ENCODE measurements at regions not wholly inside any gene's neighbourhood (a gene's known extent, or its start where the extent isn't known, plus 50 kb on each side); places are given as distances from the start of the nearest gene placed in this dataset.
A peak's percentile ranks its signal among the peaks of the same experiment; 100 is the strongest.
"Not testable (repeated sequence)": the region's sequence is repeated elsewhere in the genome, so short reads cannot be mapped to it uniquely, and the experiment has no call there.

GRCh38 chr2:95695613-95696012, 103.8 kb downstream of the TRIM43 start:
- H3K9me3 ChIP-seq = no peaks in the 10 kb centered on the region
- DNase-seq = no peak
- ATAC-seq = no peak
- H3K36me3 ChIP-seq = no peaks in the 10 kb centered on the region
- no peaks in the 10 kb centered on the region for H3K27me3 ChIP-seq
- TF ChIP-seq CTCF (IDR thresholded peaks at IDR 0.05) = no peak
- no peaks in the 10 kb centered on the region for H3K4me1 ChIP-seq
- H3K27ac ChIP-seq = no peak overlapping the region
- intact Hi-C loops (cut with DNase I) = no loop called here
- H3K4me3 ChIP-seq = no peak overlapping the region

- DNase-seq (no peak), ATAC-seq (no peak)
- Histone ChIP-seq H3K9me3 (no peaks in the 10 kb centered on the region), H3K4me1 (no peaks in the 10 kb centered on the region), H3K27me3 (no peaks in the 10 kb centered on the region), H3K27ac (no peak overlapping the region), H3K36me3 (no peaks in the 10 kb centered on the region), H3K4me3 (no peak overlapping the region)
- TF ChIP-seq CTCF (IDR thresholded peaks at IDR 0.05) = no peak
- intact Hi-C loops (cut with DNase I) = no loop called here
Observed at GRCh38 chr2:95698146-95698545, 106.3 kb downstream of the TRIM43 start.

DNA sequence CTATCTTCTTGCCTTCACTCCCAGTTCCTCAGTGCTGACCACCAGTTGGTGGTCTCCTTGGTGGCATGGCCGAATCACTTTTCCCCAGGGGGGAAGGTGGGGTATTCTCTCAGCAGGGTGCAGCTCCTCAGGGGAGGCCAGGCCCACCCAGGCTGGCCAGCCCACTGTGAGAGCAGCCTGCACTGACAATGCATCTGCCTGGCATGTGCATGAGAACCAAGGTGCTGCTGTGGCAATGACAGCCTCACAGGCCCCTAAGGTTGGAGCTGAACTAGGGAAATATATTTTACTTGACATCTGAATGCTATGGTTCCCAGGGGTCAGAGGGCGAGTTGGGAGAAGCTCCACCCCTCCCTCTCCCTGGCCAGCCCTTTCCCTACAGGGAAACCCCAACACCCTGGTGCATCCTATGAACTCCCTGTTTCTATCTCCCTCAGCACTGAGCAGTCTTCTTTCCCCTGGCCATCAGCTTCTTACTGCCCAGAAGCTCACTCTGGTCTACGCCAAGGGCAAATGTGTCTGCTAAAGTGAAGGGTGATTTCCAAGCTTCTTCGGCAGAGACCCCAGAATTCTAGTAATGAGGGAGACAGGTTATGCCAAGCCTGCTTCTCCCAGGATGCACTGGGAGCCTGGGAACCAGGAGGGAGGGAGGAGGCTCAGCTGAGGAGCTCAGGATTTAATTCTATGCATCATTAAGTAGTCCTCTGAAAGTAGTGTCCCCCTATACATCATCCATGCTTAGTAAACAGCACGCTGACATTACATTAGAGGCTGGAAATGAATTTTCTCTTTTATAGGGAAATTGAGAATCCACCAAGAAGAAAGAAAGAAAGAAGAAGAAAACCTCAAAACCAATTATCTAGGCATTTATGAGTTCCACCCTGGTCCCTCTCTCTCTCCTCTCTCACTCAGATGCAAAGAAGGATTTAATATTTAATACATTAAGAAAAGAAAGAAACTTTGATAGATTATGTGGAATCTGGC, 107.7 kb downstream of the TRIM43 start:
- H3K27me3 ChIP-seq; H3K27ac ChIP-seq; H3K9me3 ChIP-seq; intact Hi-C loops (cut with DNase I); ATAC-seq; H3K4me1 ChIP-seq; DNase-seq; H3K4me3 ChIP-seq; H3K36me3 ChIP-seq: not testable (repeated sequence)

DNA sequence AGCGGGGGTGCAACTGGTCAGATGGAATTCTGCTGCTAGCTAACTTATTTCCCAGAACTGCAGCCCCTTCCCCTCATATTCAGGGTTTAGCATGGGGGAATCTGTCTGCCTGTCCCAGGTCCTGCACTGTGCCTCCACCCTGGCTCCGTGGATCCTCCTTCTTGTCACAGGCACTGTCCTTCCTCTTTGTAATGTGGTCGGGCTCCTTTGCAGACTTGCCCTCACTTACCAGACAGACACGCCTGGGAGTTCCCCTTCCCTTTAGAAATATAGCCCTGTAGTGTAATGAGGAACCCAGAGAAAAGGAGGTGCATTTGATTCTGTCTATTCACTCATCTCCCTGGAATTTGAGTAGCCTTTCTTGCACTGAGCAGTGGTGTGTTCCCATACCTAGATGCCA, 108.7 kb downstream of the TRIM43 start:
- DNase-seq = no peak
- Histone ChIP-seq H3K4me3 (no peak overlapping the region), H3K27ac (no peak overlapping the region), H3K9me3 (no peaks in the 10 kb centered on the region), H3K36me3 (no peaks in the 10 kb centered on the region), H3K4me1 (no peaks in the 10 kb centered on the region), H3K27me3 (no peaks in the 10 kb centered on the region)
- intact Hi-C loops (cut with DNase I) = no loop called here
- peak; percentile 91 for ATAC-seq
- TF ChIP-seq CTCF (IDR thresholded peaks at IDR 0.05) = no peak

- no peak overlapping the region for H3K27ac ChIP-seq
- no peak for ATAC-seq
- intact Hi-C loops (cut with DNase I) = no loop called here
- no peak for TF ChIP-seq CTCF (IDR thresholded peaks at IDR 0.05)
- no peaks in the 10 kb centered on the region for H3K36me3 ChIP-seq
- no peaks in the 10 kb centered on the region for H3K27me3 ChIP-seq
- no peaks in the 10 kb centered on the region for H3K9me3 ChIP-seq
- no peak for DNase-seq
- H3K4me3 ChIP-seq = no peak overlapping the region
- no peaks in the 10 kb centered on the region for H3K4me1 ChIP-seq
Observed at GRCh38 chr2:95702471-95702870, 110.7 kb downstream of the TRIM43 start.

- ATAC-seq, H3K27me3 ChIP-seq, DNase-seq: not testable (repeated sequence)
Observed at GRCh38 chr2:95707161-95707560, 115.4 kb downstream of the TRIM43 start.

More at GRCh38 chr2:95707161-95707560, 115.4 kb downstream of the TRIM43 start:
- H3K9me3 ChIP-seq; H3K27ac ChIP-seq; H3K4me3 ChIP-seq; H3K36me3 ChIP-seq; intact Hi-C loops (cut with DNase I); H3K4me1 ChIP-seq: not testable (repeated sequence)

Measured in upper lobe of right lung (tissue), 1 donor.